Right lobe of liver (tissue), 6 donors: ENCODE measurements at regions not wholly inside any gene's neighbourhood (a gene's known extent, or its start where the extent isn't known, plus 50 kb on each side); places are given as distances from the start of the nearest gene placed in this dataset.
"Not testable (repeated sequence)": the region's sequence is repeated elsewhere in the genome, so short reads cannot be mapped to it uniquely, and the experiment has no call there.

Experiments
- ATAC-seq, 4 donors: fragments of 200-7000 bp; cut with Tn5 transposase; one replicate each; pipeline ENCODE4 v1.9.1; 2020; ENCODE audit warnings: mild to moderate bottlenecking in 4 of 4, moderate library complexity in 4 of 4
- DNase-seq, 3 donors: peaks; one replicate each; pipeline ENCODE4 v3.0.0-alpha.2; 2020
- H3K27ac ChIP-seq, 3 donors: fragments of 200-600 bp; one replicate each; pipeline ENCODE4 v1.8.0; 2022
- H3K27me3 ChIP-seq, 2 donors: fragments of 200-600 bp; one replicate each; pipeline ENCODE4 v1.8.0; 2022
- H3K36me3 ChIP-seq, 4 donors: fragments of 200-600 bp; sonication (generic) in 1 of 4; one replicate each; pipeline versions ENCODE4 v1.5.1 to v1.8.0; 2017 to 2022; ENCODE audit warnings: control low read depth in 1 of 4
- H3K4me1 ChIP-seq, 4 donors: fragments of 200-600 bp; sonication (generic) in 1 of 4; one replicate each; pipeline versions ENCODE4 v1.5.1 to v1.8.0; 2017 to 2022; ENCODE audit warnings: control low read depth in 1 of 4
- H3K4me3 ChIP-seq, 3 donors: fragments of 200-600 bp; one replicate each; pipeline ENCODE4 v1.8.0; 2022
- H3K9me3 ChIP-seq, 4 donors: fragments of 200-600 bp; sonication (generic) in 1 of 4; one replicate each; pipeline versions ENCODE4 v1.5.1 to v1.8.0; 2017 to 2022; ENCODE audit warnings: control low read depth in 1 of 4
- CTCF ChIP-seq, 4 donors: fragments of 200-600 bp in 3 of 4; fragments of 450-650 bp in 1 of 4; IDR thresholded peaks; one replicate each; pipeline versions ENCODE4 v1.5.1 to v1.8.0; 2016 to 2022; ENCODE audit warnings: antibody characterized with exemption in 4 of 4, mild to moderate bottlenecking in 2 of 4
- POLR2A ChIP-seq: fragments of 450-650 bp; IDR thresholded peaks from one replicate; pipeline ENCODE4 v1.6.1; 2017; ENCODE audit warnings: antibody characterized with exemption, mild to moderate bottlenecking
- WGBS: methylation state at CpG from one replicate; pipeline ENCODE4 v1.1.6; 2018; ENCODE audit warnings: low coverage, low lambda C conversion rate; ENCODE audit not compliant: insufficient coverage; ENCODE audit errors: missing lambda C conversion rate; 5-methylcytosine and 5-hydroxymethylcytosine counted together
- intact Hi-C, 2 donors: fragments of 100-400 bp; cut with DNase I; formaldehyde crosslinking; loops; one replicate each; pipeline versions ENCODE4 v1.11.2 to v1.14.1; 2022
- donor health status: DM: no; HTN: yes; CAD: no.
- donor health status: DM: no; HTN: no; CAD: no.
- donor health status: DM: no; HTN: no; CAD: no.
- donor health status: DM: no; HTN: yes; CAD: no.
- donor health status: DM: no; HTN: yes; CAD: no.

- WGBS, result 73% methylated on average over 3 of the region's 3 CpGs
- TF ChIP-seq POLR2A, result no peak
- TF ChIP-seq CTCF (IDR thresholded peaks at IDR 0.05), result no peak
- no peaks in the 10 kb centered on the region for H3K9me3 ChIP-seq
- H3K27me3 ChIP-seq, result no peaks in the 10 kb centered on the region
- no peaks in the 10 kb centered on the region for H3K36me3 ChIP-seq
- DNase-seq (no peak), ATAC-seq (no peak)
- H3K4me1 ChIP-seq, result no peaks in the 10 kb centered on the region
- intact Hi-C loops, result no loop called here
- no peak overlapping the region for H3K27ac ChIP-seq
- no peak overlapping the region for H3K4me3 ChIP-seq
These were observed 445.2 kb upstream of the GRAMD2B start for GRCh38 chr5:125978015-125978414.

- TF ChIP-seq POLR2A (no peak), CTCF (IDR thresholded peaks at IDR 0.05) (no peak)
- WGBS, result 79% methylated on average over 4 of the region's 4 CpGs
- no peaks in the 10 kb centered on the region for H3K36me3 ChIP-seq
These were observed 443.6 kb upstream of the GRAMD2B start for GRCh38 chr5:125979636-125980035.

GRCh38 chr5:125981016-125981415 lies 442.2 kb upstream of the GRAMD2B start:
- no peak for ATAC-seq
- Histone ChIP-seq H3K4me1 (no peaks in the 10 kb centered on the region), H3K36me3 (no peaks in the 10 kb centered on the region), H3K27me3 (no peaks in the 10 kb centered on the region), H3K9me3 (no peaks in the 10 kb centered on the region), H3K27ac (no peak overlapping the region), H3K4me3 (no peak overlapping the region)
- no peak for TF ChIP-seq CTCF (IDR thresholded peaks at IDR 0.05)
- no peak for TF ChIP-seq POLR2A
- no peak for DNase-seq
- intact Hi-C loops, result no loop called here

More at GRCh38 chr5:125979636-125980035, 443.6 kb upstream of the GRAMD2B start:
- ATAC-seq, result no peak
- no peaks in the 10 kb centered on the region for H3K9me3 ChIP-seq
- DNase-seq, result no peak
- no peak overlapping the region for H3K27ac ChIP-seq
- no peaks in the 10 kb centered on the region for H3K4me1 ChIP-seq
- intact Hi-C loops, result no loop called here
- H3K27me3 ChIP-seq, result no peaks in the 10 kb centered on the region
- no peak overlapping the region for H3K4me3 ChIP-seq

- no peak for TF ChIP-seq POLR2A
- TF ChIP-seq CTCF (IDR thresholded peaks at IDR 0.05), result peak in 3 of 4 donors; percentile 13 to 20 (median 15)
- H3K27ac ChIP-seq, result no peak overlapping the region
- 69% methylated on average over 2 of the region's 2 CpGs for WGBS
- H3K4me3 ChIP-seq, result no peak overlapping the region
- ATAC-seq (peak in 2 of 4 donors; percentile 33 to 59), DNase-seq (no peak)
- intact Hi-C loops, result no loop called here
- H3K36me3 ChIP-seq, result no peaks in the 10 kb centered on the region
- H3K4me1 ChIP-seq, result no peaks in the 10 kb centered on the region
- no peaks in the 10 kb centered on the region for H3K9me3 ChIP-seq
- no peaks in the 10 kb centered on the region for H3K27me3 ChIP-seq
These were observed 435.4 kb upstream of the GRAMD2B start for GRCh38 chr5:125987677-125988255.

- no peak overlapping the region for H3K27ac ChIP-seq
- no peaks in the 10 kb centered on the region for H3K27me3 ChIP-seq
- no peak overlapping the region for H3K4me3 ChIP-seq
- H3K4me1 ChIP-seq, result no peaks in the 10 kb centered on the region
- 62% methylated on average over 4 of the region's 4 CpGs for WGBS
- TF ChIP-seq CTCF (IDR thresholded peaks at IDR 0.05), result no peak
- no peak for TF ChIP-seq POLR2A
- intact Hi-C loops, result no loop called here
- H3K36me3 ChIP-seq, result no peaks in the 10 kb centered on the region
- DNase-seq (no peak), ATAC-seq (no peak)
- no peaks in the 10 kb centered on the region for H3K9me3 ChIP-seq
These were observed 431.2 kb upstream of the GRAMD2B start for GRCh38 chr5:125992050-125992449.

- H3K27ac ChIP-seq, H3K4me1 ChIP-seq, H3K36me3 ChIP-seq, H3K9me3 ChIP-seq, DNase-seq, H3K4me3 ChIP-seq, ATAC-seq, H3K27me3 ChIP-seq, intact Hi-C loops: not testable (repeated sequence)
- 84% methylated on average over 4 of the region's 5 CpGs for WGBS
These were observed 423.8 kb upstream of the GRAMD2B start for GRCh38 chr5:125999271-126000030.
